ENCODE measurements at regions not wholly inside any gene's neighbourhood (a gene's known extent, or its start where the extent isn't known, plus 50 kb on each side); places are given as distances from the start of the nearest gene placed in this dataset.

- no peaks in the 10 kb centered on the region for H3K36me3 ChIP-seq (ENCODE audit: control insufficient read depth, insufficient read depth, low read length)
- ATAC-seq (no peak), DNase-seq (ENCODE audit: low read depth, low spot score) (no peak)
- intact Hi-C loops (cut with micrococcal nuclease; ENCODE audit: unreplicated experiment) (no loop called here), in situ Hi-C loops (cut with HindIII; ENCODE audit: low pct_unique_long_range_greater_than_20kb, low sequenced_read_pairs) (no loop called here)
- POLR2A ChIA-PET, result no interaction called here
- CTCF ChIA-PET, result no interaction called here
- BruUV-seq (replicated peaks), result no TSS peak
- no peaks in the 10 kb centered on the region for H3K9me3 ChIP-seq (ENCODE audit: control insufficient read depth, insufficient read depth, low read depth, low read length)
- H3K4me3 ChIP-seq (ENCODE audit: low read depth in 2 of 2, low read length in 2 of 2), result no peak overlapping the region
- no peak for TF ChIP-seq TCF7L2 (IDR thresholded peaks at IDR 0.05; ENCODE audit: low read depth, low read length)
- TF ChIP-seq POLR2AphosphoS5 (IDR thresholded peaks at IDR 0.05; ENCODE audit: low read depth, low read length), result no peak
- no peak for TF ChIP-seq SIN3A (IDR thresholded peaks at IDR 0.05; ENCODE audit: borderline replicate concordance, insufficient read depth, low read depth, low read length)
- TF ChIP-seq CTCF (IDR thresholded peaks at IDR 0.05), result no peak
- no peak for TF ChIP-seq REST (IDR thresholded peaks at IDR 0.05; ENCODE audit: insufficient read depth in 1 of 2, low read depth in 2 of 2, low read length in 1 of 2)
- H3K4me1 ChIP-seq (ENCODE audit: control insufficient read depth, insufficient read depth, low read length), result no peaks in the 10 kb centered on the region
- H3K27ac ChIP-seq (ENCODE audit: low read length), result no peak overlapping the region
- no peaks in the 10 kb centered on the region for H3K27me3 ChIP-seq (ENCODE audit: control insufficient read depth, insufficient read depth, low read length)
Observed at GRCh38 chr5:155728146-155728856, 598.7 kb upstream of the SGCD start.

GRCh38 chr5:155728857-155729683, 597.9 kb upstream of the SGCD start:
- POLR2A ChIA-PET, result no interaction called here
- BruUV-seq (replicated peaks), result no TSS peak
- intact Hi-C loops (cut with micrococcal nuclease; ENCODE audit: unreplicated experiment) (no loop called here), in situ Hi-C loops (cut with HindIII; ENCODE audit: low pct_unique_long_range_greater_than_20kb, low sequenced_read_pairs) (no loop called here)
- Histone ChIP-seq H3K27ac (ENCODE audit: low read length) (no peak overlapping the region), H3K36me3 (ENCODE audit: control insufficient read depth, insufficient read depth, low read length) (no peaks in the 10 kb centered on the region), H3K4me1 (ENCODE audit: control insufficient read depth, insufficient read depth, low read length) (no peaks in the 10 kb centered on the region), H3K27me3 (ENCODE audit: control insufficient read depth, insufficient read depth, low read length) (no peaks in the 10 kb centered on the region), H3K4me3 (ENCODE audit: low read depth in 2 of 2, low read length in 2 of 2) (no peak overlapping the region), H3K9me3 (ENCODE audit: control insufficient read depth, insufficient read depth, low read depth, low read length) (no peaks in the 10 kb centered on the region)
- DNase-seq (ENCODE audit: low read depth, low spot score), result no peak
- CTCF ChIA-PET, result no interaction called here
- no peak for ATAC-seq
- TF ChIP-seq SIN3A (IDR thresholded peaks at IDR 0.05; ENCODE audit: borderline replicate concordance, insufficient read depth, low read depth, low read length), result no peak
- TF ChIP-seq CTCF (IDR thresholded peaks at IDR 0.05), result no peak
- TF ChIP-seq REST (IDR thresholded peaks at IDR 0.05; ENCODE audit: insufficient read depth in 1 of 2, low read depth in 2 of 2, low read length in 1 of 2), result no peak
- no peak for TF ChIP-seq POLR2AphosphoS5 (IDR thresholded peaks at IDR 0.05; ENCODE audit: low read depth, low read length)
- no peak for TF ChIP-seq TCF7L2 (IDR thresholded peaks at IDR 0.05; ENCODE audit: low read depth, low read length)
